SK-N-SH (cell line): ENCODE measurements at regions not wholly inside any gene's neighbourhood (a gene's known extent, or its start where the extent isn't known, plus 50 kb on each side); places are given as distances from the start of the nearest gene placed in this dataset.

Source experiments
- CTCF ChIA-PET: fragments of 300-600, 350-600 bp; formaldehyde crosslinking; extraction: SDS; loops from one replicate; lab custom pipeline; 2021; lab: Yijun Ruan, JAX
- POLR2A ChIA-PET: fragments of 350-600 bp; sonication (Branson Sonifier 250); formaldehyde crosslinking; extraction: SDS; loops from one replicate; lab custom pipeline; 2020; ENCODE audit warnings: antibody characterized with exemption, inconsistent platforms; lab: Yijun Ruan, JAX
- DNase-seq: peaks from one replicate; pipeline ENCODE4 v3.0.0; 2012
- H2AFZ ChIP-seq: fragments of 200-600 bp; sonication (generic); 2 replicates; pipeline ENCODE4 v1.8.1; 2016; ENCODE audit warnings: antibody characterized with exemption, mild to moderate bottlenecking, low read depth
- H3F3A ChIP-seq: fragments of 200-600 bp; sonication (generic); replicated peaks from 2 replicates; pipeline ENCODE3; 2016; ENCODE audit warnings: antibody characterized with exemption, mild to moderate bottlenecking; ENCODE audit not compliant: insufficient read depth
- H3K27ac ChIP-seq, 2 experiments: fragments of 200-500 bp in 1 of 2; fragments of 200-600 bp in 1 of 2; sonication (Bioruptor generic) in 1 of 2; sonication (generic), shearing (Covaris generic) in 1 of 2; 2 replicates each; pipeline versions ENCODE4 v1.5.1 to v1.6.1; 2014 to 2016; ENCODE audit warnings: low read depth in 2 of 2, inconsistent platforms in 1 of 2, low read length in 1 of 2, mild to moderate bottlenecking in 1 of 2, mixed read lengths in 1 of 2
- H3K27me3 ChIP-seq: fragments of 200-600 bp; sonication (generic), shearing (Covaris generic); 2 replicates; pipeline ENCODE4 v1.6.1; 2016; ENCODE audit warnings: mixed run types; ENCODE audit not compliant: insufficient read depth
- H3K36me3 ChIP-seq, 2 experiments: fragments of 200-500 bp in 1 of 2; fragments of 200-600 bp in 1 of 2; sonication (Bioruptor generic) in 1 of 2; sonication (generic) in 1 of 2; replicated peaks in 1 of 2; 2 replicates each; pipeline versions ENCODE3 to v1.5.1; 2014 to 2016; ENCODE audit warnings: low read length in 1 of 2, mild to moderate bottlenecking in 1 of 2; ENCODE audit not compliant: insufficient read depth in 2 of 2, control insufficient read depth in 1 of 2
- H3K4me1 ChIP-seq, 2 experiments: fragments of 200-500 bp in 1 of 2; fragments of 200-600 bp in 1 of 2; sonication (Bioruptor generic) in 1 of 2; sonication (generic), shearing (Covaris generic) in 1 of 2; 2 replicates each; pipeline versions ENCODE4 v1.5.1 to v1.6.1; 2014 to 2016; ENCODE audit warnings: low read depth in 1 of 2, low read length in 1 of 2, mixed run types in 1 of 2; ENCODE audit not compliant: insufficient read depth in 2 of 2, control insufficient read depth in 1 of 2
- H3K4me2 ChIP-seq: fragments of 200-600 bp; sonication (generic), shearing (Covaris generic); 2 replicates; pipeline ENCODE4 v1.6.1; 2017; ENCODE audit warnings: mixed run types
- H3K4me3 ChIP-seq, 2 experiments: fragments of 200-500 bp in 1 of 2; fragments of 200-600 bp in 1 of 2; sonication (Bioruptor generic) in 1 of 2; sonication (generic), shearing (Covaris generic) in 1 of 2; 2 replicates each; pipeline versions ENCODE4 v1.5.1 to v1.8.1; 2014 to 2016; ENCODE audit warnings: low read depth in 2 of 2, inconsistent platforms in 1 of 2, low read length in 1 of 2, mild to moderate bottlenecking in 1 of 2, mixed read lengths in 1 of 2, moderate library complexity in 1 of 2
- H3K79me2 ChIP-seq: fragments of 200-600 bp; sonication (generic); 2 replicates; pipeline ENCODE4 v1.8.1; 2017; ENCODE audit warnings: mild to moderate bottlenecking; ENCODE audit not compliant: insufficient read depth
- H3K9ac ChIP-seq: fragments of 200-600 bp; sonication (generic); 2 replicates; pipeline ENCODE4 v1.6.1; 2017; ENCODE audit warnings: mixed run types
- H3K9me2 ChIP-seq: fragments of 200-600 bp; sonication (generic); 2 replicates; pipeline ENCODE4 v1.6.1; 2017; ENCODE audit warnings: mixed run types
- H3K9me3 ChIP-seq: fragments of 200-600 bp; sonication (generic); 2 replicates; pipeline ENCODE4 v1.6.1; 2017; ENCODE audit warnings: mixed run types, mild to moderate bottlenecking, moderate library complexity
- H4K20me1 ChIP-seq: fragments of 200-600 bp; sonication (generic); 2 replicates; pipeline ENCODE4 v1.6.1; 2017; ENCODE audit warnings: mild to moderate bottlenecking, mixed run types; ENCODE audit not compliant: insufficient read depth
- CHD2 ChIP-seq: fragments of 150-350 bp; IDR thresholded peaks from 2 replicates; pipeline ENCODE4 v1.6.1; 2018; ENCODE audit warnings: low read length; ENCODE audit not compliant: partially characterized antibody
- ELF1 ChIP-seq: IDR thresholded peaks from 2 replicates; pipeline ENCODE4 v1.4.0; 2012
- EP300 ChIP-seq, 2 experiments: IDR thresholded peaks; 2 replicates each; pipeline versions ENCODE4 v1.4.0 to v1.6.1; 2012; ENCODE audit warnings: borderline replicate concordance in 1 of 2, low read depth in 1 of 2, low read length in 1 of 2
- EZH2phosphoT487 ChIP-seq: fragments of 200-600 bp; sonication (generic); IDR thresholded peaks from 2 replicates; pipeline ENCODE4 v1.6.1; 2017; ENCODE audit warnings: low read depth, mixed run types, mild to moderate bottlenecking, antibody characterized with exemption, moderate library complexity, borderline replicate concordance
- FOSL2 ChIP-seq: IDR thresholded peaks from 2 replicates; pipeline ENCODE4 v1.4.0; 2012; ENCODE audit warnings: low read depth, mild to moderate bottlenecking, moderate library complexity, borderline replicate concordance
- FOXJ3 ChIP-seq: sonication (generic); formaldehyde crosslinking; IDR thresholded peaks from 2 replicates; pipeline ENCODE4 v1.5.1; 2020; ENCODE audit warnings: mild to moderate bottlenecking, missing genetic modification reagents
- GATA2 ChIP-seq: sonication (generic); formaldehyde crosslinking; IDR thresholded peaks from 2 replicates; pipeline ENCODE4 v1.5.0; 2020; ENCODE audit warnings: mild to moderate bottlenecking, missing genetic modification reagents
- JUND ChIP-seq: IDR thresholded peaks from 2 replicates; pipeline ENCODE4 v1.4.0; 2012
- MEF2A ChIP-seq: IDR thresholded peaks from 2 replicates; pipeline ENCODE4 v1.4.0; 2012; ENCODE audit warnings: low read depth, borderline replicate concordance
- NFIC ChIP-seq: IDR thresholded peaks from 2 replicates; pipeline ENCODE4 v1.4.0; 2012; ENCODE audit warnings: borderline replicate concordance
- NRF1 ChIP-seq: IDR thresholded peaks from 2 replicates; pipeline ENCODE4 v1.6.1; 2012; ENCODE audit warnings: low read depth, mild to moderate bottlenecking, low read length
- POLR2AphosphoS5 ChIP-seq: IDR thresholded peaks from 2 replicates; pipeline ENCODE4 v1.6.1; 2012; ENCODE audit warnings: low read depth, low read length
- RAD21 ChIP-seq: IDR thresholded peaks from 2 replicates; pipeline ENCODE4 v1.6.1; 2012; ENCODE audit warnings: mild to moderate bottlenecking, low read length
- RCOR1 ChIP-seq: fragments of 150-350 bp; IDR thresholded peaks from 2 replicates; pipeline ENCODE4 v1.6.1; 2017; ENCODE audit warnings: antibody characterized with exemption, low read length
- RXRA ChIP-seq: IDR thresholded peaks from 2 replicates; pipeline ENCODE4 v1.4.0; 2012; ENCODE audit warnings: low read depth, mild to moderate bottlenecking, borderline replicate concordance
- SIN3A ChIP-seq: IDR thresholded peaks from 2 replicates; pipeline ENCODE4 v1.6.1; 2012; ENCODE audit warnings: low read depth, mild to moderate bottlenecking, low read length, moderate library complexity, borderline replicate concordance
- SMC3 ChIP-seq: IDR thresholded peaks from 2 replicates; pipeline ENCODE4 v1.6.1; 2012; ENCODE audit warnings: low read depth, low read length, improper control_type of control experiment
- TAF1 ChIP-seq: IDR thresholded peaks from 2 replicates; pipeline ENCODE4 v1.6.1; 2012; ENCODE audit warnings: low read depth, mild to moderate bottlenecking, low read length, moderate library complexity, borderline replicate concordance
- TCF12 ChIP-seq: IDR thresholded peaks from 2 replicates; pipeline ENCODE4 v1.4.0; 2012
- YY1 ChIP-seq: IDR thresholded peaks from 2 replicates; pipeline ENCODE4 v1.4.0; 2012; ENCODE audit warnings: low read depth, mild to moderate bottlenecking
- WGBS: methylation state at CpG from one replicate; pipeline ENCODE4 v1.1.6; 2017; ENCODE audit warnings: low lambda C conversion rate; 5-methylcytosine and 5-hydroxymethylcytosine counted together
- TF ChIP-seq, protein P1 (sequence below): IDR thresholded peaks from 2 replicates; pipeline ENCODE4 v1.4.0; 2012; ENCODE audit warnings: low read depth, borderline replicate concordance
- TF ChIP-seq, protein P2 (sequence below): IDR thresholded peaks from 2 replicates; pipeline ENCODE4; 2012
- TF ChIP-seq, protein P3 (sequence below): fragments of 200-600 bp; sonication (generic); IDR thresholded peaks from 2 replicates; pipeline ENCODE4 v1.6.1; 2017; ENCODE audit warnings: antibody characterized with exemption, mild to moderate bottlenecking, moderate library complexity
- TF ChIP-seq, protein P4 (sequence below): IDR thresholded peaks from 2 replicates; pipeline ENCODE4 v1.4.0; 2012; ENCODE audit warnings: low read depth, borderline replicate concordance

DNA sequence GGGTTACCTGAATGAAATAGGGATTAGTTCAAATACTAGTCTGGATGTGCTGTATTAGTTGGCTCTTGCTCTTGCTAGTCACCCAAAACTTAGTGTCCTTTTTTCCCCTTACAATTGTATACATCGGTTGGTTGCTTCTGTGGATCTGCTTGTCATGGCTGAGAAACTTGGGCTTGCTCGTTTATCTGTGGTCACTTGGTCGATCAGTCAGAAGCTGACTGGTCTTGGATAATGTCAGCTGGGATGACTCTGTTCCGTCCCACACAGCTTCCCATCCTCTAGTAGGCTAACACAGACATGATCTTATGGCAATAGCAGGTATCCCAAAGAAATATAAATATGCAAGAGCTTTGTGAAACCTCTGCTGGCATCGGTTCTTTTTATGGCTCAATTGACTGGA lies 807.4 kb downstream of the MAT2B start:
- ChIA-PET CTCF (interaction anchor here (0.7 kb wide), 1 partner anchor 13 kb away, joined by 4 read pairs; no protein-coding TSS in a partner anchor), POLR2A (no interaction called here)
- H3K9me2 ChIP-seq = no peaks in the 10 kb centered on the region

DNA sequence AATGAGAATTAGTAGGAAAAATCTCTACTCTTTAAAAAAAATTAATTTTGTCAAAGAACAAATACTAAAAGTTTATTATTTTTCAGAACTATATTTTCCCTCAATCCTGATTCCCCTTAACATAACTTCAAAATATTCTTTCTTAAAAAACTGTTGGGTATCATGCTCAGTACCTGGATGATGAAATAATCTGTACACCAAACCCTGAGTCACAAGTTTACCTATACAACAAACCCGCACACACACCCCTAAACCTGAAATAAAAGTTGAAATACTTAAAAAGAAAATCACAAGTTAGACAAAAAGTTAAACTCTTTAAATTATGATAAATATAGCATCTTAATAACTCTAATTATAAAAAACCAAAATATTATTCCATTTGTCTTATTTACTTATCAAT lies 812.3 kb downstream of the MAT2B start:
- H3K9ac ChIP-seq = no peak overlapping the region
- no peaks in the 10 kb centered on the region for H3K4me1 ChIP-seq
- H2AFZ ChIP-seq = no peak overlapping the region
- no peak for DNase-seq
- H4K20me1 ChIP-seq = no peaks in the 10 kb centered on the region
- no peaks in the 10 kb centered on the region for H3K79me2 ChIP-seq
- H3K4me3 ChIP-seq = no peak overlapping the region
- no peaks in the 10 kb centered on the region for H3K36me3 ChIP-seq
- CTCF ChIA-PET = interaction anchor here (0.7 kb wide), 1 partner anchor 120 kb away, joined by 3 read pairs; no protein-coding TSS in a partner anchor
- H3F3A ChIP-seq = no peaks in the 10 kb centered on the region
- H3K27ac ChIP-seq = no peak overlapping the region; a peak in 1 of 4 replicates
- H3K4me2 ChIP-seq = no peak overlapping the region
- H3K9me3 ChIP-seq = no peaks in the 10 kb centered on the region
- 81% methylated on average over 1 of the region's 1 CpG for WGBS
- H3K27me3 ChIP-seq = no peaks in the 10 kb centered on the region
- POLR2A ChIA-PET = no interaction called here
- TF ChIP-seq CHD2 (no peak), TCF12 (no peak), RXRA (no peak)
- TF ChIP-seq, protein P1, sequence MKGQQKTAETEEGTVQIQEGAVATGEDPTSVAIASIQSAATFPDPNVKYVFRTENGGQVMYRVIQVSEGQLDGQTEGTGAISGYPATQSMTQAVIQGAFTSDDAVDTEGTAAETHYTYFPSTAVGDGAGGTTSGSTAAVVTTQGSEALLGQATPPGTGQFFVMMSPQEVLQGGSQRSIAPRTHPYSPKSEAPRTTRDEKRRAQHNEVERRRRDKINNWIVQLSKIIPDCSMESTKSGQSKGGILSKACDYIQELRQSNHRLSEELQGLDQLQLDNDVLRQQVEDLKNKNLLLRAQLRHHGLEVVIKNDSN = no peak
- TF ChIP-seq, protein P2, sequence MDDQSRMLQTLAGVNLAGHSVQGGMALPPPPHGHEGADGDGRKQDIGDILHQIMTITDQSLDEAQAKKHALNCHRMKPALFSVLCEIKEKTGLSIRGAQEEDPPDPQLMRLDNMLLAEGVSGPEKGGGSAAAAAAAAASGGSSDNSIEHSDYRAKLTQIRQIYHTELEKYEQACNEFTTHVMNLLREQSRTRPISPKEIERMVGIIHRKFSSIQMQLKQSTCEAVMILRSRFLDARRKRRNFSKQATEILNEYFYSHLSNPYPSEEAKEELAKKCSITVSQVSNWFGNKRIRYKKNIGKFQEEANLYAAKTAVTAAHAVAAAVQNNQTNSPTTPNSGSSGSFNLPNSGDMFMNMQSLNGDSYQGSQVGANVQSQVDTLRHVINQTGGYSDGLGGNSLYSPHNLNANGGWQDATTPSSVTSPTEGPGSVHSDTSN = no peak
- TF ChIP-seq, protein P3, sequence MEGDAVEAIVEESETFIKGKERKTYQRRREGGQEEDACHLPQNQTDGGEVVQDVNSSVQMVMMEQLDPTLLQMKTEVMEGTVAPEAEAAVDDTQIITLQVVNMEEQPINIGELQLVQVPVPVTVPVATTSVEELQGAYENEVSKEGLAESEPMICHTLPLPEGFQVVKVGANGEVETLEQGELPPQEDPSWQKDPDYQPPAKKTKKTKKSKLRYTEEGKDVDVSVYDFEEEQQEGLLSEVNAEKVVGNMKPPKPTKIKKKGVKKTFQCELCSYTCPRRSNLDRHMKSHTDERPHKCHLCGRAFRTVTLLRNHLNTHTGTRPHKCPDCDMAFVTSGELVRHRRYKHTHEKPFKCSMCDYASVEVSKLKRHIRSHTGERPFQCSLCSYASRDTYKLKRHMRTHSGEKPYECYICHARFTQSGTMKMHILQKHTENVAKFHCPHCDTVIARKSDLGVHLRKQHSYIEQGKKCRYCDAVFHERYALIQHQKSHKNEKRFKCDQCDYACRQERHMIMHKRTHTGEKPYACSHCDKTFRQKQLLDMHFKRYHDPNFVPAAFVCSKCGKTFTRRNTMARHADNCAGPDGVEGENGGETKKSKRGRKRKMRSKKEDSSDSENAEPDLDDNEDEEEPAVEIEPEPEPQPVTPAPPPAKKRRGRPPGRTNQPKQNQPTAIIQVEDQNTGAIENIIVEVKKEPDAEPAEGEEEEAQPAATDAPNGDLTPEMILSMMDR = no peak
- TF ChIP-seq, all 33 proteins: peak for 0
- H3K9me2 ChIP-seq = no peaks in the 10 kb centered on the region

More for the DNA sequence above, 807.4 kb downstream of the MAT2B start:
- Histone ChIP-seq H3K4me2 (no peak overlapping the region), H3K4me1 (no peaks in the 10 kb centered on the region), H3F3A (no peaks in the 10 kb centered on the region), H4K20me1 (no peaks in the 10 kb centered on the region), H3K27ac (no peak overlapping the region), H3K79me2 (no peaks in the 10 kb centered on the region), H3K27me3 (no peaks in the 10 kb centered on the region), H3K9ac (no peak overlapping the region), H3K9me3 (no peaks in the 10 kb centered on the region), H2AFZ (no peak overlapping the region), H3K4me3 (no peak overlapping the region)
- no peak for DNase-seq
- WGBS = 67% methylated on average over 5 of the region's 5 CpGs
- TF ChIP-seq MEF2A (no peak), EP300 (IDR thresholded peaks at IDR 0.05; ENCODE audit: borderline replicate concordance in 1 of 2, low read depth in 1 of 2, low read length in 1 of 2) (no peak), SMC3 (no peak), TCF12 (no peak), POLR2AphosphoS5 (no peak), FOSL2 (no peak), GATA2 (CRISPR knock-in tag) (no peak), TAF1 (no peak), SIN3A (no peak), RCOR1 (no peak), EZH2phosphoT487 (no peak), NRF1 (no peak), RAD21 (no peak), FOXJ3 (CRISPR knock-in tag) (no peak), YY1 (no peak), NFIC (no peak), ELF1 (no peak), JUND (no peak)
- TF ChIP-seq, protein P2 = no peak
- TF ChIP-seq, protein P4, sequence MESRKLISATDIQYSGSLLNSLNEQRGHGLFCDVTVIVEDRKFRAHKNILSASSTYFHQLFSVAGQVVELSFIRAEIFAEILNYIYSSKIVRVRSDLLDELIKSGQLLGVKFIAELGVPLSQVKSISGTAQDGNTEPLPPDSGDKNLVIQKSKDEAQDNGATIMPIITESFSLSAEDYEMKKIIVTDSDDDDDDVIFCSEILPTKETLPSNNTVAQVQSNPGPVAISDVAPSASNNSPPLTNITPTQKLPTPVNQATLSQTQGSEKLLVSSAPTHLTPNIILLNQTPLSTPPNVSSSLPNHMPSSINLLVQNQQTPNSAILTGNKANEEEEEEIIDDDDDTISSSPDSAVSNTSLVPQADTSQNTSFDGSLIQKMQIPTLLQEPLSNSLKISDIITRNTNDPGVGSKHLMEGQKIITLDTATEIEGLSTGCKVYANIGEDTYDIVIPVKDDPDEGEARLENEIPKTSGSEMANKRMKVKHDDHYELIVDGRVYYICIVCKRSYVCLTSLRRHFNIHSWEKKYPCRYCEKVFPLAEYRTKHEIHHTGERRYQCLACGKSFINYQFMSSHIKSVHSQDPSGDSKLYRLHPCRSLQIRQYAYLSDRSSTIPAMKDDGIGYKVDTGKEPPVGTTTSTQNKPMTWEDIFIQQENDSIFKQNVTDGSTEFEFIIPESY = no peak
- TF ChIP-seq, all 33 proteins: peak for 0
- no peaks in the 10 kb centered on the region for H3K36me3 ChIP-seq
